ENCODE measurements at regions not wholly inside any gene's neighbourhood (a gene's known extent, or its start where the extent isn't known, plus 50 kb on each side); places are given as distances from the start of the nearest gene placed in this dataset.

GRCh38 chr1:104945406-104945805, 1195.7 kb downstream of the AMY1C start:
- TF ChIP-seq, protein P1, sequence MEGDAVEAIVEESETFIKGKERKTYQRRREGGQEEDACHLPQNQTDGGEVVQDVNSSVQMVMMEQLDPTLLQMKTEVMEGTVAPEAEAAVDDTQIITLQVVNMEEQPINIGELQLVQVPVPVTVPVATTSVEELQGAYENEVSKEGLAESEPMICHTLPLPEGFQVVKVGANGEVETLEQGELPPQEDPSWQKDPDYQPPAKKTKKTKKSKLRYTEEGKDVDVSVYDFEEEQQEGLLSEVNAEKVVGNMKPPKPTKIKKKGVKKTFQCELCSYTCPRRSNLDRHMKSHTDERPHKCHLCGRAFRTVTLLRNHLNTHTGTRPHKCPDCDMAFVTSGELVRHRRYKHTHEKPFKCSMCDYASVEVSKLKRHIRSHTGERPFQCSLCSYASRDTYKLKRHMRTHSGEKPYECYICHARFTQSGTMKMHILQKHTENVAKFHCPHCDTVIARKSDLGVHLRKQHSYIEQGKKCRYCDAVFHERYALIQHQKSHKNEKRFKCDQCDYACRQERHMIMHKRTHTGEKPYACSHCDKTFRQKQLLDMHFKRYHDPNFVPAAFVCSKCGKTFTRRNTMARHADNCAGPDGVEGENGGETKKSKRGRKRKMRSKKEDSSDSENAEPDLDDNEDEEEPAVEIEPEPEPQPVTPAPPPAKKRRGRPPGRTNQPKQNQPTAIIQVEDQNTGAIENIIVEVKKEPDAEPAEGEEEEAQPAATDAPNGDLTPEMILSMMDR (IDR thresholded peaks at IDR 0.05 in 4 of 5, conservative IDR thresholded peaks at IDR 0.05 in 1 of 5): no peak
- no peak for TF ChIP-seq POLR2A (IDR thresholded peaks at IDR 0.05)
